Activated CD8-positive, alpha-beta memory T cell treated with anti-CD3 and anti-CD28 coated beads, Interleukin-2, amount 10 ng/mL, durations not matched to agents 7 days and 5 days (primary cell): ENCODE measurements at regions not wholly inside any gene's neighbourhood (a gene's known extent, or its start where the extent isn't known, plus 50 kb on each side); places are given as distances from the start of the nearest gene placed in this dataset.

Source experiments
- ATAC-seq: fragments of 150-1000 bp; cut with Tn5 transposase; one replicate; pipeline ENCODE4 v1.10.0; 2021; ENCODE audit warnings: moderate library complexity
- CTCF ChIA-PET: fragments of 350-600 bp; sonication (Branson Sonifier 250); formaldehyde crosslinking; loops from one replicate; lab custom pipeline; 2021; ENCODE audit warnings: antibody characterized with exemption; lab: Charles Lee
- DNase-seq: peaks from one replicate; pipeline ENCODE4 v3.0.0-alpha.2; 2020
- H3K27ac Mint-ChIP-seq: one replicate; pipeline ENCODE4 v1.8.0; 2021; ENCODE audit warnings: mild to moderate bottlenecking, mixed read lengths
- H3K27me3 Mint-ChIP-seq: one replicate; pipeline ENCODE4 v1.8.0; 2021; ENCODE audit warnings: mixed read lengths
- H3K36me3 Mint-ChIP-seq: one replicate; pipeline ENCODE4 v1.8.0; 2021; ENCODE audit warnings: mild to moderate bottlenecking, mixed read lengths
- H3K4me1 Mint-ChIP-seq: one replicate; pipeline ENCODE4 v1.8.0; 2021; ENCODE audit warnings: mixed read lengths
- H3K4me3 Mint-ChIP-seq: one replicate; pipeline ENCODE4 v1.8.0; 2021; ENCODE audit warnings: mild to moderate bottlenecking, moderate library complexity, mixed read lengths
- H3K9me3 Mint-ChIP-seq: one replicate; pipeline ENCODE4 v1.8.0; 2022; ENCODE audit warnings: low read depth, mixed read lengths

DNA sequence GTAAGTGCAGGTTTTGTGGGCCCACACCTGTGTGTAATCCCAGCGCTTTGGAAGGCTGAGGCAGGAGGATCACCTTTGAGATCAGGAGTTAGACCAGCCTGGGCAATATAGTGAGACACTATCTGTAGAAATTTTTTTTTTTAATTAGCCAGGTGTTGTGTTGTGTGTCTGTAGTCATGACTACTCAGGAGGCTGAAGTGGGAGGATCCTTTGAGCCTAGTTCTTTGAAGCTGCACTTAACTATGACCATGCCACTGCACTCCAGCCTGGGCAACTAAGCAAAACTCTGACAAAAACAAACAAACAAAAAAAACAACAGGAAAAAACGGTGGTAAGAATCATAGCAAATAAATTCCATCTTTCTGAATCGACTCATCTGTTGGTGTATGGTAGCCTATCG is 268.6 kb upstream of the PDGFD start:
- CTCF ChIA-PET: no interaction called here
- no peaks in the 10 kb centered on the region for H3K36me3 Mint-ChIP-seq
- ATAC-seq (no peak), DNase-seq (no peak)
- no peaks in the 10 kb centered on the region for H3K4me1 Mint-ChIP-seq
- H3K27me3 Mint-ChIP-seq: no peaks in the 10 kb centered on the region
- no peak overlapping the region for H3K4me3 Mint-ChIP-seq
- no peak overlapping the region for H3K27ac Mint-ChIP-seq
- H3K9me3 Mint-ChIP-seq: no peaks in the 10 kb centered on the region

DNA sequence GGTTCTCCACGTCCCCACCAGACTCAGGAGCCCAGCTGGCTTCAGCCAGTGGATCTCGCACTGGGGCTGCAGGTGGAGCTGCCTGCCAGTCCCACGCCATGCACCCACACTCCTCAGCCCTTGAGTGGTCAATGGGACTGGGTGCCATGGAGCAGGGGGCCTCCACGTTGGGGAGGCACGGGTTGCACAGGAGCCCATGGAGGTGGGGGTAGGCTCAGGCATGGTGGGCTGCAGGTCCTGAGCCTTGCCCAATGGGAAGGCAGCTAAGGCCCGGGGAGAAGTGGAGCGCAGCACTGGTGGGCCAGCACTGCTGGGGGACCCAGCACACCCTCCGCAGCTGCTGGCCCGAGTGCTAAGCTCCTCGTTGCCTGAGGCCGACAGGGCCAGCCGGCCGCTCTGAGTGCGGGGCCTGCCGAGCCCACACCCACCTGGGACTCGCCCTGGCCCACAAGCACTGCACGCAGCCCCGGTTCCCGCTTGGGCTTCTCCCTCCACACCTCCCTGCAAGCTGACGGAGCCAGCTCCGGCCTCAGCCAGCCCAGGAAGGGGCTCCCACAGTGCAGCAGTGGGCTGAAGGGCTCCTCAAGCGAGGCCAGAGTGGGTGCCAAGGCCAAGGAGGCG is 258.5 kb upstream of the PDGFD start:
- DNase-seq (no peak), ATAC-seq (no peak)
- Mint-ChIP-seq H3K27me3 (no peaks in the 10 kb centered on the region), H3K4me1 (no peaks in the 10 kb centered on the region), H3K27ac (no peak overlapping the region), H3K9me3 (no peaks in the 10 kb centered on the region), H3K4me3 (no peak overlapping the region), H3K36me3 (no peaks in the 10 kb centered on the region)
- CTCF ChIA-PET: no interaction called here

- DNase-seq: no peak
- Mint-ChIP-seq H3K36me3 (no peaks in the 10 kb centered on the region), H3K4me1 (no peaks in the 10 kb centered on the region), H3K4me3 (no peak overlapping the region), H3K27me3 (no peaks in the 10 kb centered on the region), H3K27ac (no peak overlapping the region), H3K9me3 (no peaks in the 10 kb centered on the region)
- no peak for ATAC-seq
- CTCF ChIA-PET: no interaction called here
Observed at GRCh38 chr11:104410336-104410735, 246.4 kb upstream of the PDGFD start.

DNA sequence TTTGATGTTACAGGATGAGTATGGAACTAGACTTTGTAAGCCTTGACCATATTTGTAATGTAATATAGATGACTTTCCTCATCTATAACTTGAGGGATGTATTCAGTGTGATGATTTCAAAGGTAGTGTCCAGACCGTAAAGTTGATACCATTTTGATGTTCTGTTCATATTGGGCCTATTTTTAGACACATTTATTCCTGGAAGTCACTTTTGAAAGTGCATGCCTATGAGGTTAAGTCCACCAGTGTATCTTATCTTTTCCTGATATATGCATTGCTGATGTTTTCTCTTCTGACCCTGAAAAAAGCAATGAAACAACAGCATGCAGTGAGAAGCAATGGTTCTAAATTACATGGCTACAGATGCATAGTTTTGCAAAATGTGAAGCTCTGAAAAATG is 244.7 kb upstream of the PDGFD start:
- Mint-ChIP-seq H3K4me1 (no peaks in the 10 kb centered on the region), H3K27ac (no peak overlapping the region), H3K4me3 (no peak overlapping the region), H3K27me3 (no peaks in the 10 kb centered on the region), H3K36me3 (no peaks in the 10 kb centered on the region), H3K9me3 (no peaks in the 10 kb centered on the region)
- CTCF ChIA-PET: no interaction called here
- ATAC-seq (no peak), DNase-seq (no peak)

GRCh38 chr11:104405277-104405676 is 241.3 kb upstream of the PDGFD start:
- CTCF ChIA-PET: no interaction called here
- ATAC-seq (no peak), DNase-seq (no peak)
- Mint-ChIP-seq H3K36me3 (no peaks in the 10 kb centered on the region), H3K27ac (no peak overlapping the region), H3K27me3 (no peaks in the 10 kb centered on the region), H3K4me3 (no peak overlapping the region), H3K9me3 (no peaks in the 10 kb centered on the region), H3K4me1 (no peaks in the 10 kb centered on the region)

DNA sequence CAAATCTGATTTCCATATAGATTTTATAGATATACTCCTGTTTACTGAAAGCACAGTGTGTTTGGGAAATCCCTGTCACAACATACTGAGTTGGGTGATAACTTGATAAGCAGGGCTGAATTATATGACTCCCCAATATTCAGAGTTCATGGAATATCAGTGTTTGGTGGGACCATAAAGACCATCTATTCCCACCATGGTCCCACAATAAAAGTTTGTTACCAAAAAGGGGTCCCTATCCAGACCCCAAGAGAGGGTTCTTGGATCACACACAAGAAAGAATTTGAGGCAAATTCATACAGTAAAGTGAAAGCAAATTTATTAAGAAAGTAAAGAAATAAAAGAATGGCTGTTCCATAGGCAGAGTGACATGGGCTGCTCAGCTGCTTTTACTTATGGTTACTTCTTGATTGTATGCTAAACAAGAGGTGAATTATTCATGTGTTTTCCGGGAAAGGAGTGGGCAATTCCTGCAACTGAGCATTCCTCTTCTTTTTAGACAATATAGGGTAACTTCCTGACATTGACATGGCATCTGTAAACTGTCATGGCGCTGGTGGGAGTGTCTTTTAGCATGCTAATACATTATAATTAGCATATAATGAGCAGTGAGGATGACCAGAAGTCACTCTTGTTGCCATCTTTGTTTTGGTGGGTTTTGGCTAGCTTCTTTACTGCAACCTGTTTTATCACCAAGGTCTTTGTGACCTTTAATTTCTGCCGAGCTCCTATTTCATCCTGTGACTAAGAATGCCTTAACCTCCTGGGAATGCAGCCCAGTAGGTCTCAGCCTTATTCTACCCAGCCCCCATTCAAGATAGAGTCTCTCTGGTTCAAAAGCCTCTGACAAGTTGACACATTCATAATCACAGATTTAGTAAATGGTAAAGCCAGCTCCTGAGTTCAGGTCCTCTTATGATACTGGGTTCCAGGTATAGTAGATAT is 240.6 kb upstream of the PDGFD start:
- no peak for DNase-seq
- ATAC-seq: no peak
- H3K9me3 Mint-ChIP-seq: no peaks in the 10 kb centered on the region
- H3K27me3 Mint-ChIP-seq: no peaks in the 10 kb centered on the region
- CTCF ChIA-PET: no interaction called here
- H3K4me1 Mint-ChIP-seq: no peaks in the 10 kb centered on the region
- H3K36me3 Mint-ChIP-seq: no peaks in the 10 kb centered on the region
- no peak overlapping the region for H3K4me3 Mint-ChIP-seq
- no peak overlapping the region for H3K27ac Mint-ChIP-seq

GRCh38 chr11:104402812-104403521 is 239.0 kb upstream of the PDGFD start:
- Mint-ChIP-seq H3K4me3 (no peak overlapping the region), H3K27me3 (no peaks in the 10 kb centered on the region), H3K4me1 (no peaks in the 10 kb centered on the region), H3K27ac (no peak overlapping the region), H3K36me3 (no peaks in the 10 kb centered on the region), H3K9me3 (no peaks in the 10 kb centered on the region)
- DNase-seq (no peak), ATAC-seq (no peak)
- CTCF ChIA-PET: no interaction called here

DNA sequence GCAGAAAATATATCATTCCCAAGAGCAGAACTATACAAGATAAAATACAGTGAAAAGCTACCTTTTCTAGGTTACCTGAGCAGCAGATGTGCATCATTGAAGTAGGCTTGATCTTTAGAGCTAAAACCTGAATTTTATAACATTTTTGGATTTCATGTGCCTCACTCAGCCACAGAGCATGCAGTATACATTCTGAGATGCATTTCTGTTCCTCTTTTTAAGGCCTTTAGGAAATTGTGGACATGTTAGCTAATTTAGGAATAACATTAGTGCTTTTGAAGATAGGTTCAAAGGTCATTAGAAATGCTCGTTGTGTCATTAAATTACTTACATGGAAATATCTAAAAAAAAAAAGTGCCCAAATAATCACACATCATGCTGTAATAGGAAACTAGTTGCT is 230.6 kb upstream of the PDGFD start:
- Mint-ChIP-seq H3K4me3 (no peak overlapping the region), H3K27me3 (no peaks in the 10 kb centered on the region), H3K27ac (no peak overlapping the region), H3K4me1 (no peaks in the 10 kb centered on the region), H3K9me3 (no peaks in the 10 kb centered on the region), H3K36me3 (no peaks in the 10 kb centered on the region)
- CTCF ChIA-PET: no interaction called here
- ATAC-seq (no peak), DNase-seq (no peak)

DNA sequence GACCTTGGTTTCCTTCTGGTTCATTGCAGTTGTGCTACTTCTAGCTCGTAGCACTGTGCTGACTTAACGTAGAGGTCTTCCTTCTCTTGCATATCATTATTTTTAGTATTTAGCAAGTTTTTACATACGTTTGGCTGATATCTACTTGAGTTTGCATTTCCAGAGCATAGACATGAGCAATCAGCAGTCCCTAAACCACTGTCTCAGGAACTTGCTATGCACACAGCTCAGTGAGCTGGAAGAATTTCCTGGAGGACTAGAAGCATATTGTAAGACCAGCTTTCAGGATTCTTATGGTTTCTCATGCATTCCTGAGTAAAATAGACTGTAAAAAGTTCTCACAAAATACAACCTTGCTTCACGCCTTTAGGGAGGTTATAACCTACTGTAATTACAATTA is 226.7 kb upstream of the PDGFD start:
- ATAC-seq (no peak), DNase-seq (no peak)
- no peak overlapping the region for H3K27ac Mint-ChIP-seq
- no peaks in the 10 kb centered on the region for H3K9me3 Mint-ChIP-seq
- no peaks in the 10 kb centered on the region for H3K4me1 Mint-ChIP-seq
- no peak overlapping the region for H3K4me3 Mint-ChIP-seq
- CTCF ChIA-PET: no interaction called here
- H3K36me3 Mint-ChIP-seq: no peaks in the 10 kb centered on the region
- no peaks in the 10 kb centered on the region for H3K27me3 Mint-ChIP-seq

- no peaks in the 10 kb centered on the region for H3K27me3 Mint-ChIP-seq
- no peaks in the 10 kb centered on the region for H3K9me3 Mint-ChIP-seq
- CTCF ChIA-PET: no interaction called here
- H3K36me3 Mint-ChIP-seq: no peaks in the 10 kb centered on the region
- H3K4me1 Mint-ChIP-seq: no peaks in the 10 kb centered on the region
- H3K4me3 Mint-ChIP-seq: no peak overlapping the region
- no peak for DNase-seq
- no peak for ATAC-seq
- H3K27ac Mint-ChIP-seq: no peak overlapping the region
Observed at GRCh38 chr11:104385884-104386283, 221.9 kb upstream of the PDGFD start.

- no peak overlapping the region for H3K4me3 Mint-ChIP-seq
- CTCF ChIA-PET: no interaction called here
- no peaks in the 10 kb centered on the region for H3K36me3 Mint-ChIP-seq
- H3K27ac Mint-ChIP-seq: no peak overlapping the region
- H3K4me1 Mint-ChIP-seq: no peaks in the 10 kb centered on the region
- no peaks in the 10 kb centered on the region for H3K9me3 Mint-ChIP-seq
- DNase-seq: no peak
- no peak for ATAC-seq
- H3K27me3 Mint-ChIP-seq: no peaks in the 10 kb centered on the region
Observed at GRCh38 chr11:104380358-104380757, 216.4 kb upstream of the PDGFD start.

GRCh38 chr11:104372111-104372510 is 208.2 kb upstream of the PDGFD start:
- H3K36me3 Mint-ChIP-seq: no peaks in the 10 kb centered on the region
- CTCF ChIA-PET: no interaction called here
- ATAC-seq (no peak), DNase-seq (no peak)
- no peak overlapping the region for H3K4me3 Mint-ChIP-seq
- no peaks in the 10 kb centered on the region for H3K9me3 Mint-ChIP-seq
- H3K27me3 Mint-ChIP-seq: no peaks in the 10 kb centered on the region
- H3K27ac Mint-ChIP-seq: no peak overlapping the region
- no peaks in the 10 kb centered on the region for H3K4me1 Mint-ChIP-seq

GRCh38 chr11:104370478-104370877 is 206.5 kb upstream of the PDGFD start:
- no peak for DNase-seq
- CTCF ChIA-PET: no interaction called here
- ATAC-seq: no peak
- no peaks in the 10 kb centered on the region for H3K9me3 Mint-ChIP-seq
- H3K4me3 Mint-ChIP-seq: no peak overlapping the region
- no peaks in the 10 kb centered on the region for H3K27me3 Mint-ChIP-seq
- no peaks in the 10 kb centered on the region for H3K4me1 Mint-ChIP-seq
- H3K27ac Mint-ChIP-seq: no peak overlapping the region
- H3K36me3 Mint-ChIP-seq: no peaks in the 10 kb centered on the region

DNA sequence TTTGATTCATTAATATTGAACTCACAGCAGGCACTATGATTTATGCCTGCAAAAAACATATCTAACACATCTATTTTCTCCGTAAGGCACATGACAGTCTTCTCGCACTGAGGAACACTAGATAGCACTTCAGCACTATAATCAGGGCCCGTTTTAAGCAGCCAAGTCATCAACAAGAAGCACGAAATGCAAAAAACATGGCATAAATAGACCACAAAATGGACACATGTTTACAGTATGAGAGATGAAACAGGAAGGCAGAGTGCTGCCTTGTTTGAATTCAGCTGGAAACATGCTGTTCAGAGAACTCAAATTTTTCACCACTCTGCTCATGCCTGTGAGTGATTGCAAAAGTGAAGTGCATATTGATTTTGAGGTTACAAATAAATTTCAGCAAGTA is 205.8 kb upstream of the PDGFD start:
- Mint-ChIP-seq H3K4me3 (no peak overlapping the region), H3K27ac (no peak overlapping the region), H3K36me3 (no peaks in the 10 kb centered on the region), H3K9me3 (no peaks in the 10 kb centered on the region), H3K4me1 (no peaks in the 10 kb centered on the region), H3K27me3 (no peaks in the 10 kb centered on the region)
- CTCF ChIA-PET: no interaction called here
- DNase-seq (no peak), ATAC-seq (no peak)
